ENCODE measurements at regions not wholly inside any gene's neighbourhood (a gene's known extent, or its start where the extent isn't known, plus 50 kb on each side); places are given as distances from the start of the nearest gene placed in this dataset.

DNA sequence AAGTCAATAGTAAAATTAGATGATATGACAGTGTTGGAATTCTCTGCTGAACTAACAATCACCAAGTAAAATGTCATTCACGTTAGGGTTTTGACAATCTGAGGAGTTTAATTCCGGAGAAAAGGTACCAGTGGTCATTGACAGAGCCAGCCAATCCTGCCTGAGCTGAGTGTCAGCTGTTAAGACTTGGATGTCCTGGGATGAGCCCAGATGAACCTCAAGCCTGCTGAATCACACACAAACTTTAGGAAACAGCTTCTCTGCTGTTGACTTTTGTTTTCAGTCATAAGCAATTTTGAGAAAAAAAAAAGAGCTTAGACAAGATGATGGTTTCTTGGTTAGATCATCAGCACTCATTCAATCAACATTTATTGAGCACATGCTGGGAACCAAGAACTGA is 600.0 kb upstream of the SLC39A10 start (continued):
- TF ChIP-seq, protein P1, sequence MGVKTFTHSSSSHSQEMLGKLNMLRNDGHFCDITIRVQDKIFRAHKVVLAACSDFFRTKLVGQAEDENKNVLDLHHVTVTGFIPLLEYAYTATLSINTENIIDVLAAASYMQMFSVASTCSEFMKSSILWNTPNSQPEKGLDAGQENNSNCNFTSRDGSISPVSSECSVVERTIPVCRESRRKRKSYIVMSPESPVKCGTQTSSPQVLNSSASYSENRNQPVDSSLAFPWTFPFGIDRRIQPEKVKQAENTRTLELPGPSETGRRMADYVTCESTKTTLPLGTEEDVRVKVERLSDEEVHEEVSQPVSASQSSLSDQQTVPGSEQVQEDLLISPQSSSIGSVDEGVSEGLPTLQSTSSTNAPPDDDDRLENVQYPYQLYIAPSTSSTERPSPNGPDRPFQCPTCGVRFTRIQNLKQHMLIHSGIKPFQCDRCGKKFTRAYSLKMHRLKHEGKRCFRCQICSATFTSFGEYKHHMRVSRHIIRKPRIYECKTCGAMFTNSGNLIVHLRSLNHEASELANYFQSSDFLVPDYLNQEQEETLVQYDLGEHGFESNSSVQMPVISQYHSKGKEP (tag by site-specific recombination; IDR thresholded peaks at IDR 0.05) = no peak
- TF ChIP-seq ZXDB (tag by site-specific recombination; IDR thresholded peaks at IDR 0.05) = no peak
- no peak for TF ChIP-seq SCRT2 (tag by site-specific recombination; IDR thresholded peaks at IDR 0.05)
- no peak for TF ChIP-seq ZFP69B (tag by site-specific recombination; IDR thresholded peaks at IDR 0.05)
- TF ChIP-seq ZNF623 (tag by site-specific recombination; IDR thresholded peaks at IDR 0.05) = no peak
- TF ChIP-seq, protein P2, sequence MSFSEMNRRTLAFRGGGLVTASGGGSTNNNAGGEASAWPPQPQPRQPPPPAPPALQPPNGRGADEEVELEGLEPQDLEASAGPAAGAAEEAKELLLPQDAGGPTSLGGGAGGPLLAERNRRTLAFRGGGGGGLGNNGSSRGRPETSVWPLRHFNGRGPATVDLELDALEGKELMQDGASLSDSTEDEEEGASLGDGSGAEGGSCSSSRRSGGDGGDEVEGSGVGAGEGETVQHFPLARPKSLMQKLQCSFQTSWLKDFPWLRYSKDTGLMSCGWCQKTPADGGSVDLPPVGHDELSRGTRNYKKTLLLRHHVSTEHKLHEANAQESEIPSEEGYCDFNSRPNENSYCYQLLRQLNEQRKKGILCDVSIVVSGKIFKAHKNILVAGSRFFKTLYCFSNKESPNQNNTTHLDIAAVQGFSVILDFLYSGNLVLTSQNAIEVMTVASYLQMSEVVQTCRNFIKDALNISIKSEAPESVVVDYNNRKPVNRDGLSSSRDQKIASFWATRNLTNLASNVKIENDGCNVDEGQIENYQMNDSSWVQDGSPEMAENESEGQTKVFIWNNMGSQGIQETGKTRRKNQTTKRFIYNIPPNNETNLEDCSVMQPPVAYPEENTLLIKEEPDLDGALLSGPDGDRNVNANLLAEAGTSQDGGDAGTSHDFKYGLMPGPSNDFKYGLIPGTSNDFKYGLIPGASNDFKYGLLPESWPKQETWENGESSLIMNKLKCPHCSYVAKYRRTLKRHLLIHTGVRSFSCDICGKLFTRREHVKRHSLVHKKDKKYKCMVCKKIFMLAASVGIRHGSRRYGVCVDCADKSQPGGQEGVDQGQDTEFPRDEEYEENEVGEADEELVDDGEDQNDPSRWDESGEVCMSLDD (tag by site-specific recombination; IDR thresholded peaks at IDR 0.05) = no peak

DNA sequence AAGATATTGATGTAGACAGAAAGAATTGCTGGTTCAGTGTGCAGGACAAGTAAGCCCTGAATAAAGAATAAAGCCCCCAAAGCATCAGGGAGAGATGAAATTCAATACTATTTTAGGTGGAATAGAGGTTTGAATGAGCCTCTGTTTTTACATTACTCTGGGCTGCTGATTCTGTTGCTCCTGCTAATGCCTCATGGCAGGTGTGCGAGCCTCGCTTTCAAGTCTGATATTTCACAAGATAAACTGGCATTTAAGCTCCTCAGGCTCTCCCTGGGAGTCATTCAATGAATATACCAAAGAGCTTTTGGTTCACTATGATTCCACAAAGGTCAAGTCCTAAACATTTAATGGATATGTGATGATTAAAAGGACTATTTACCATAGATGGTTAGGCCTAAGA is 601.0 kb upstream of the SLC39A10 start:
- H3K4me1 ChIP-seq (ENCODE audit: control insufficient read depth, insufficient read depth, low read length) = no peaks in the 10 kb centered on the region
- CTCF ChIA-PET = no interaction called here
- H3K4me3 ChIP-seq (ENCODE audit: low read depth, low read length) = no peak overlapping the region
- H3K9me3 ChIP-seq (ENCODE audit: control insufficient read depth, insufficient read depth, low read depth, low read length) = no peaks in the 10 kb centered on the region
- no peaks in the 10 kb centered on the region for H3K36me3 ChIP-seq (ENCODE audit: control insufficient read depth in 2 of 2, insufficient read depth in 1 of 2, low read length in 2 of 2)
- POLR2A ChIA-PET = no interaction called here
- H3K27ac ChIP-seq (ENCODE audit: extremely low read depth, low read depth, low read length) = no peak overlapping the region
- TF ChIP-seq WT1 (tag by site-specific recombination; IDR thresholded peaks at IDR 0.05) (no peak), ZNF157 (tag by site-specific recombination; IDR thresholded peaks at IDR 0.05) (no peak), ZNF175 (tag by site-specific recombination; IDR thresholded peaks at IDR 0.05) (no peak), ZNF664 (tag by site-specific recombination; IDR thresholded peaks at IDR 0.05) (no peak), ZSCAN16 (tag by site-specific recombination; IDR thresholded peaks at IDR 0.05) (no peak), GLI2 (tag by site-specific recombination; IDR thresholded peaks at IDR 0.05; ENCODE audit: borderline replicate concordance, low read depth) (no peak), ZFP37 (tag by site-specific recombination; IDR thresholded peaks at IDR 0.05) (no peak), KLF16 (tag by site-specific recombination; IDR thresholded peaks at IDR 0.05) (no peak), ZNF837 (tag by site-specific recombination; IDR thresholded peaks at IDR 0.05) (no peak), ZNF132 (tag by site-specific recombination; IDR thresholded peaks at IDR 0.05; ENCODE audit: borderline replicate concordance) (no peak), ZNF596 (tag by site-specific recombination; IDR thresholded peaks at IDR 0.05) (no peak), ZNF670 (tag by site-specific recombination; IDR thresholded peaks at IDR 0.05; ENCODE audit: low read depth) (no peak), ZNF133 (tag by site-specific recombination; IDR thresholded peaks at IDR 0.05) (no peak), ZNF146 (tag by site-specific recombination; IDR thresholded peaks at IDR 0.05) (no peak), REPIN1 (tag by site-specific recombination; IDR thresholded peaks at IDR 0.05; ENCODE audit: low read depth) (no peak), ZFHX2 (tag by site-specific recombination; conservative IDR thresholded peaks at IDR 0.05) (no peak)
- TF ChIP-seq, protein P3, sequence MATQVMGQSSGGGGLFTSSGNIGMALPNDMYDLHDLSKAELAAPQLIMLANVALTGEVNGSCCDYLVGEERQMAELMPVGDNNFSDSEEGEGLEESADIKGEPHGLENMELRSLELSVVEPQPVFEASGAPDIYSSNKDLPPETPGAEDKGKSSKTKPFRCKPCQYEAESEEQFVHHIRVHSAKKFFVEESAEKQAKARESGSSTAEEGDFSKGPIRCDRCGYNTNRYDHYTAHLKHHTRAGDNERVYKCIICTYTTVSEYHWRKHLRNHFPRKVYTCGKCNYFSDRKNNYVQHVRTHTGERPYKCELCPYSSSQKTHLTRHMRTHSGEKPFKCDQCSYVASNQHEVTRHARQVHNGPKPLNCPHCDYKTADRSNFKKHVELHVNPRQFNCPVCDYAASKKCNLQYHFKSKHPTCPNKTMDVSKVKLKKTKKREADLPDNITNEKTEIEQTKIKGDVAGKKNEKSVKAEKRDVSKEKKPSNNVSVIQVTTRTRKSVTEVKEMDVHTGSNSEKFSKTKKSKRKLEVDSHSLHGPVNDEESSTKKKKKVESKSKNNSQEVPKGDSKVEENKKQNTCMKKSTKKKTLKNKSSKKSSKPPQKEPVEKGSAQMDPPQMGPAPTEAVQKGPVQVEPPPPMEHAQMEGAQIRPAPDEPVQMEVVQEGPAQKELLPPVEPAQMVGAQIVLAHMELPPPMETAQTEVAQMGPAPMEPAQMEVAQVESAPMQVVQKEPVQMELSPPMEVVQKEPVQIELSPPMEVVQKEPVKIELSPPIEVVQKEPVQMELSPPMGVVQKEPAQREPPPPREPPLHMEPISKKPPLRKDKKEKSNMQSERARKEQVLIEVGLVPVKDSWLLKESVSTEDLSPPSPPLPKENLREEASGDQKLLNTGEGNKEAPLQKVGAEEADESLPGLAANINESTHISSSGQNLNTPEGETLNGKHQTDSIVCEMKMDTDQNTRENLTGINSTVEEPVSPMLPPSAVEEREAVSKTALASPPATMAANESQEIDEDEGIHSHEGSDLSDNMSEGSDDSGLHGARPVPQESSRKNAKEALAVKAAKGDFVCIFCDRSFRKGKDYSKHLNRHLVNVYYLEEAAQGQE (tag by site-specific recombination; IDR thresholded peaks at IDR 0.05) = no peak
